ENCODE measurements at regions not wholly inside any gene's neighbourhood (a gene's known extent, or its start where the extent isn't known, plus 50 kb on each side); places are given as distances from the start of the nearest gene placed in this dataset.

DNA sequence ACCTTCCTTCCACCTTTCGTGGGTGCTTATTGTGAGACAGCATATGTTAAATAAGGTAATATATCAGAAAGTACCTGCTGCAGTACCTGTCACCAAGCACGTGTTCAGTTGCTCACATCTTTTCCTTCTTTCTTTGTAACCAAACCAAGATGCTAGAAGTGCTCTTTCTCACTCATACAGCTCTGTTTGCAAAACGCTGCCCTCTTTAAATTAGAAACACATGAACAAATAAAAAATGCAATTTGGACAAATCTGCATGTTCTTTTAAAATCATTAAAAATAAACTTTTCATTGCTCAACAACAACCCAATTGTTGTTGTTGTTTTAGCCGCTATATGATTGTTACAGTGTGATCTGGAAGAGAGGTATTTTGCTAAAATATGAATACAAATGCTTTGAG lies 193.5 kb upstream of the ZBTB20 start:
- Histone ChIP-seq H3K27me3 (ENCODE audit: insufficient read depth, low read length) (no peaks in the 10 kb centered on the region), H4K5ac (ENCODE audit: insufficient read length, low read depth, low read length) (no peak overlapping the region), H3T11ph (ENCODE audit: low read length) (no peak overlapping the region), H2BK15ac (ENCODE audit: low read depth, low read length) (no peak overlapping the region), H3K27ac (ENCODE audit: insufficient read length, low read depth, low read length) (no peak overlapping the region), H3K23ac (ENCODE audit: insufficient read length, low read depth, low read length) (no peak overlapping the region), H3K79me2 (ENCODE audit: insufficient read depth, low read length) (no peaks in the 10 kb centered on the region), H3K79me1 (ENCODE audit: insufficient read depth, low read depth, low read length, poor library complexity, severe bottlenecking) (no peaks in the 10 kb centered on the region), H3K9ac (ENCODE audit: extremely low read depth, insufficient read length, low read length) (no peak overlapping the region), H4K20me1 (ENCODE audit: control insufficient read depth, insufficient read depth, insufficient read length) (no peaks in the 10 kb centered on the region), H2AFZ (ENCODE audit: low read length) (no peak overlapping the region), H3K18ac (ENCODE audit: insufficient read length, low read depth, low read length) (no peak overlapping the region), H4K91ac (ENCODE audit: insufficient read length, low read depth, low read length) (no peak overlapping the region), H3K4me1 (ENCODE audit: insufficient read depth, low read length) (no peaks in the 10 kb centered on the region; the same call in 1 of the 2 replicates), H2BK120ac (ENCODE audit: low read depth, low read length, poor library complexity, severe bottlenecking) (no peak overlapping the region), H3K23me2 (ENCODE audit: insufficient read length, low read depth, low read length, poor library complexity, severe bottlenecking) (no peaks in the 10 kb centered on the region), H2BK20ac (ENCODE audit: low read depth, low read length, poor library complexity, severe bottlenecking) (no peak overlapping the region), H3K4ac (ENCODE audit: low read depth, low read length) (no peak overlapping the region), H2BK12ac (ENCODE audit: insufficient read length, low read depth, low read length) (no peak overlapping the region), H3K9me3 (ENCODE audit: control insufficient read depth, low read depth, low read length) (no peaks in the 10 kb centered on the region), H3K14ac (ENCODE audit: insufficient read depth, low read length) (no peak overlapping the region), H3K56ac (ENCODE audit: insufficient read length, low read depth, low read length) (no peak overlapping the region), H2BK5ac (ENCODE audit: insufficient read length, low read length) (no peak overlapping the region), H2AK5ac (ENCODE audit: insufficient read length, low read length) (no peak overlapping the region), H3K4me2 (ENCODE audit: insufficient read depth, insufficient read length, low read length) (no peak overlapping the region), H4K8ac (replicated peaks; ENCODE audit: insufficient read length, low read depth, low read length) (no peak overlapping the region)
- Mint-ChIP-seq H3K27me3 (ENCODE audit: low read depth) (no peaks in the 10 kb centered on the region), H3K27ac (no peak overlapping the region; a peak in 1 of 7 replicates), H3K36me3 (ENCODE audit: insufficient read depth in 1 of 3, low read depth in 3 of 3) (no peaks in the 10 kb centered on the region), H3K4me1 (peaks cover 6 to 20% of the 10 kb centered on the region in 2 experiments), H3K9me3 (no peaks in the 10 kb centered on the region), H3K4me3 (no peak overlapping the region)
- DNase-seq: no peak
- WGBS (ENCODE audit: extremely low coverage, insufficient read length, low lambda C conversion rate): no CpG with 5 or more reads among the region's 4 CpGs
- TF ChIP-seq, protein P1, sequence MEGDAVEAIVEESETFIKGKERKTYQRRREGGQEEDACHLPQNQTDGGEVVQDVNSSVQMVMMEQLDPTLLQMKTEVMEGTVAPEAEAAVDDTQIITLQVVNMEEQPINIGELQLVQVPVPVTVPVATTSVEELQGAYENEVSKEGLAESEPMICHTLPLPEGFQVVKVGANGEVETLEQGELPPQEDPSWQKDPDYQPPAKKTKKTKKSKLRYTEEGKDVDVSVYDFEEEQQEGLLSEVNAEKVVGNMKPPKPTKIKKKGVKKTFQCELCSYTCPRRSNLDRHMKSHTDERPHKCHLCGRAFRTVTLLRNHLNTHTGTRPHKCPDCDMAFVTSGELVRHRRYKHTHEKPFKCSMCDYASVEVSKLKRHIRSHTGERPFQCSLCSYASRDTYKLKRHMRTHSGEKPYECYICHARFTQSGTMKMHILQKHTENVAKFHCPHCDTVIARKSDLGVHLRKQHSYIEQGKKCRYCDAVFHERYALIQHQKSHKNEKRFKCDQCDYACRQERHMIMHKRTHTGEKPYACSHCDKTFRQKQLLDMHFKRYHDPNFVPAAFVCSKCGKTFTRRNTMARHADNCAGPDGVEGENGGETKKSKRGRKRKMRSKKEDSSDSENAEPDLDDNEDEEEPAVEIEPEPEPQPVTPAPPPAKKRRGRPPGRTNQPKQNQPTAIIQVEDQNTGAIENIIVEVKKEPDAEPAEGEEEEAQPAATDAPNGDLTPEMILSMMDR (conservative IDR thresholded peaks at IDR 0.05): no peak

Data from H9 (cell line).